ENCODE measurements at regions not wholly inside any gene's neighbourhood (a gene's known extent, or its start where the extent isn't known, plus 50 kb on each side); places are given as distances from the start of the nearest gene placed in this dataset.
A peak's percentile ranks its signal among the peaks of the same experiment; 100 is the strongest.

GRCh38 chr2:221075203-221075602 is 496.9 kb downstream of the EPHA4 start:
- POLR2A ChIA-PET, result no interaction called here
- H3K36me3 ChIP-seq (ENCODE audit: control insufficient read depth in 2 of 2, insufficient read depth in 1 of 2, low read length in 2 of 2), result no peaks in the 10 kb centered on the region
- H3K27ac ChIP-seq (ENCODE audit: extremely low read depth, low read depth, low read length), result no peak overlapping the region
- CTCF ChIA-PET, result no interaction called here
- H3K9me3 ChIP-seq (ENCODE audit: control insufficient read depth, insufficient read depth, low read depth, low read length), result no peaks in the 10 kb centered on the region; the same call in 1 of the 2 replicates
- TF ChIP-seq ZNF214 (tag by site-specific recombination; IDR thresholded peaks at IDR 0.05; ENCODE audit: borderline replicate concordance) (no peak), ZNF530 (tag by site-specific recombination; IDR thresholded peaks at IDR 0.05; ENCODE audit: low read depth) (no peak), ZNF561 (tag by site-specific recombination; IDR thresholded peaks at IDR 0.05; ENCODE audit: borderline replicate concordance) (no peak), ZNF433 (tag by site-specific recombination; IDR thresholded peaks at IDR 0.05; ENCODE audit: low read depth) (no peak), SP2 (tag by site-specific recombination; IDR thresholded peaks at IDR 0.05) (no peak), ZNF610 (tag by site-specific recombination; IDR thresholded peaks at IDR 0.05; ENCODE audit: borderline replicate concordance) (no peak), ZNF366 (tag by site-specific recombination; conservative IDR thresholded peaks at IDR 0.05) (no peak), KLF8 (tag by site-specific recombination; IDR thresholded peaks at IDR 0.05) (no peak), ZNF404 (tag by site-specific recombination; IDR thresholded peaks at IDR 0.05) (no peak), SP7 (tag by site-specific recombination; IDR thresholded peaks at IDR 0.05) (no peak), OVOL3 (tag by site-specific recombination; IDR thresholded peaks at IDR 0.05) (no peak), ZNF394 (tag by site-specific recombination; IDR thresholded peaks at IDR 0.05; ENCODE audit: borderline replicate concordance) (no peak), IKZF3 (tag by site-specific recombination; IDR thresholded peaks at IDR 0.05) (no peak)
- TF ChIP-seq, protein P1, sequence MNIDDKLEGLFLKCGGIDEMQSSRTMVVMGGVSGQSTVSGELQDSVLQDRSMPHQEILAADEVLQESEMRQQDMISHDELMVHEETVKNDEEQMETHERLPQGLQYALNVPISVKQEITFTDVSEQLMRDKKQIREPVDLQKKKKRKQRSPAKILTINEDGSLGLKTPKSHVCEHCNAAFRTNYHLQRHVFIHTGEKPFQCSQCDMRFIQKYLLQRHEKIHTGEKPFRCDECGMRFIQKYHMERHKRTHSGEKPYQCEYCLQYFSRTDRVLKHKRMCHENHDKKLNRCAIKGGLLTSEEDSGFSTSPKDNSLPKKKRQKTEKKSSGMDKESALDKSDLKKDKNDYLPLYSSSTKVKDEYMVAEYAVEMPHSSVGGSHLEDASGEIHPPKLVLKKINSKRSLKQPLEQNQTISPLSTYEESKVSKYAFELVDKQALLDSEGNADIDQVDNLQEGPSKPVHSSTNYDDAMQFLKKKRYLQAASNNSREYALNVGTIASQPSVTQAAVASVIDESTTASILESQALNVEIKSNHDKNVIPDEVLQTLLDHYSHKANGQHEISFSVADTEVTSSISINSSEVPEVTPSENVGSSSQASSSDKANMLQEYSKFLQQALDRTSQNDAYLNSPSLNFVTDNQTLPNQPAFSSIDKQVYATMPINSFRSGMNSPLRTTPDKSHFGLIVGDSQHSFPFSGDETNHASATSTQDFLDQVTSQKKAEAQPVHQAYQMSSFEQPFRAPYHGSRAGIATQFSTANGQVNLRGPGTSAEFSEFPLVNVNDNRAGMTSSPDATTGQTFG (tag by site-specific recombination; IDR thresholded peaks at IDR 0.05; ENCODE audit: borderline replicate concordance), result no peak
- no peak overlapping the region for H3K4me3 ChIP-seq (ENCODE audit: low read depth, low read length)
- no peaks in the 10 kb centered on the region for H3K4me1 ChIP-seq (ENCODE audit: control insufficient read depth, insufficient read depth, low read length)

DNA sequence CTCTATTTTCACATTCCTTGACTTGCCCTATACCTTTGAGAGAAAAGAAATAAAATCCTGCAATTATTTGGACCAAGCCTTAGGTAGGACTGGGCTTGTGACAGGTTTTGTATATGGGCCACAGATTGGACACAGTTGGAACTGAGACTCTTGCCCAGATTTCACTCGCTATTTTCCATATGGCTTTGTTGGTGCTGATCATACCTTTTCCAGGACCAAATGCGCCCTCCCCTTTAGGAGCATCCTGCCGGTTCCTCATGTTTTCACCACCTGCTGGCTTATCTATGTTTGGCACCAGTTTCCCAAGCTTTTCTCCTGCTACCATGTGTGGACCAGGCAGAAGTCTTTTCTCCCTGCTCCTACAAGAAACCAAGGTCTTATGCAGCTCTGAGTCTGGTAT is 494.9 kb downstream of the EPHA4 start:
- Histone ChIP-seq H3K36me3 (ENCODE audit: control insufficient read depth in 2 of 2, insufficient read depth in 1 of 2, low read length in 2 of 2) (no peaks in the 10 kb centered on the region), H3K4me1 (ENCODE audit: control insufficient read depth, insufficient read depth, low read length) (no peaks in the 10 kb centered on the region), H3K9me3 (ENCODE audit: control insufficient read depth, insufficient read depth, low read depth, low read length) (no peaks in the 10 kb centered on the region; the same call in 1 of the 2 replicates), H3K27ac (ENCODE audit: extremely low read depth, low read depth, low read length) (no peak overlapping the region), H3K4me3 (ENCODE audit: low read depth, low read length) (no peak overlapping the region)
- ChIA-PET CTCF (interaction anchor here (0.9 kb wide), 1 partner anchor 9 kb away, joined by 3 read pairs; no protein-coding TSS in a partner anchor), POLR2A (no interaction called here)
- TF ChIP-seq ZNF701 (tag by site-specific recombination; IDR thresholded peaks at IDR 0.05), result no peak
- TF ChIP-seq ZNF560 (tag by site-specific recombination; IDR thresholded peaks at IDR 0.05; ENCODE audit: borderline replicate concordance), result no peak
- TF ChIP-seq ZNF416 (tag by site-specific recombination; IDR thresholded peaks at IDR 0.05), result no peak
- no peak for TF ChIP-seq MEIS1 (CRISPR knock-in tag; IDR thresholded peaks at IDR 0.05; ENCODE audit: borderline replicate concordance)
- no peak for TF ChIP-seq ZNF664 (tag by site-specific recombination; IDR thresholded peaks at IDR 0.05)

DNA sequence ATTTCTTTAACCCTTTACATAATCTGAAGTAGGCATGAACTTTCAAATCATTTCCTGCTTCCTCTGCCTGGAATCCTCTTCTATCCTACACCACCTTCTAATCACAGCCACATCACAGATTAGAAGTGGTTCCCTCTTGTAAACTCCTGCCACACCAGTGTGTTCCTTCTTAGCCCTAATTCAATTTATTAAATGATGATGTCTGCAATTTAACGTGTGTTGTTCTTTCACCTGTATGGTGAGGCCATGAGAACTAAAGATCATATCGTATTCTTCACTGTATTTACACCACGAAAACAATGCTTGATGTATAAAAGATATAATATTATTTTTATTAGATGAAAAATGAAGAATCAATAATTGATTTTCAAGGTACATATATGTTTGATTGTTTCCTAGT is 494.3 kb downstream of the EPHA4 start:
- no peak for TF ChIP-seq ZNF214 (tag by site-specific recombination; IDR thresholded peaks at IDR 0.05; ENCODE audit: borderline replicate concordance)
- TF ChIP-seq ZNF626 (tag by site-specific recombination; IDR thresholded peaks at IDR 0.05), result no peak
- TF ChIP-seq ZNF580 (tag by site-specific recombination; IDR thresholded peaks at IDR 0.05), result no peak
- TF ChIP-seq RBAK (tag by site-specific recombination; IDR thresholded peaks at IDR 0.05), result no peak
- no peak for TF ChIP-seq ZNF248 (tag by site-specific recombination; IDR thresholded peaks at IDR 0.05)
- no peak for TF ChIP-seq ZNF768 (tag by site-specific recombination; IDR thresholded peaks at IDR 0.05)
- TF ChIP-seq PRDM6 (tag by site-specific recombination; IDR thresholded peaks at IDR 0.05), result no peak
- TF ChIP-seq ZNF133 (tag by site-specific recombination; IDR thresholded peaks at IDR 0.05), result peak; percentile 84
- POLR2A ChIA-PET, result no interaction called here
- CTCF ChIA-PET, result no interaction called here
- Histone ChIP-seq H3K4me3 (ENCODE audit: low read depth, low read length) (no peak overlapping the region), H3K27ac (ENCODE audit: extremely low read depth, low read depth, low read length) (no peak overlapping the region), H3K36me3 (ENCODE audit: control insufficient read depth in 2 of 2, insufficient read depth in 1 of 2, low read length in 2 of 2) (no peaks in the 10 kb centered on the region), H3K9me3 (ENCODE audit: control insufficient read depth, insufficient read depth, low read depth, low read length) (no peaks in the 10 kb centered on the region; the same call in 1 of the 2 replicates), H3K4me1 (ENCODE audit: control insufficient read depth, insufficient read depth, low read length) (no peaks in the 10 kb centered on the region)
